ENCODE measurements at regions not wholly inside any gene's neighbourhood (a gene's known extent, or its start where the extent isn't known, plus 50 kb on each side); places are given as distances from the start of the nearest gene placed in this dataset.
A peak's percentile ranks its signal among the peaks of the same experiment; 100 is the strongest.

- no peak overlapping the region for H3K27ac Mint-ChIP-seq (ENCODE audit: unreplicated experiment)
- no peaks in the 10 kb centered on the region for H3K27me3 Mint-ChIP-seq (ENCODE audit: low read depth)
- peaks cover 5% of the 10 kb centered on the region for H3K36me3 Mint-ChIP-seq (ENCODE audit: low read depth)
- peak overlapping the region; percentile 20 for H3K4me3 Mint-ChIP-seq
- H3K4me1 Mint-ChIP-seq = peaks cover 23% of the 10 kb centered on the region
- no peak for TF ChIP-seq CTCF (conservative IDR thresholded peaks at IDR 0.05)
- H3K9me3 Mint-ChIP-seq = peaks cover 13% of the 10 kb centered on the region
- no peak for DNase-seq (ENCODE audit: low read depth, low spot score)
Observed at GRCh38 chr21:17989780-17990179, 170.6 kb upstream of the C21orf91 start.

DNA sequence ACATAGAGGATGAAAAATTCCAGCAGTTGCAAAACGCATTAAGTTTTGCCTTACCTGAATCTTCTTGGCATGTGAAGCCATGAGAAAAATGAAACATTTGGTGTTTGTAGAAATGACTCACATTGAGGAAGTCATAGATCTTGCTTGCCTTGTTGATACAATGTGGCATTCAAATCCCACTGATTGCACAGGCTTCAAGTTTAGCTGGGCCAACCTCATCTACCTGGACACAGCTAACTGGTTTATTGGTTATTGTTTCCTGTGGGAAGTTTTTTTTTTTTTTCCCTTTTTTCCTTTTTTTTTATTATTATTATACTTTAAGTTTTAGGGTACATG, 168.9 kb upstream of the C21orf91 start:
- no peak for TF ChIP-seq CTCF (conservative IDR thresholded peaks at IDR 0.05)
- Mint-ChIP-seq H3K27me3 (ENCODE audit: low read depth) (no peaks in the 10 kb centered on the region), H3K4me1 (peaks cover 23% of the 10 kb centered on the region), H3K4me3 (no peak overlapping the region), H3K27ac (ENCODE audit: unreplicated experiment) (no peak overlapping the region), H3K9me3 (peaks cover 10% of the 10 kb centered on the region), H3K36me3 (ENCODE audit: low read depth) (peaks cover 2% of the 10 kb centered on the region)
- DNase-seq (ENCODE audit: low read depth, low spot score) = no peak

DNA sequence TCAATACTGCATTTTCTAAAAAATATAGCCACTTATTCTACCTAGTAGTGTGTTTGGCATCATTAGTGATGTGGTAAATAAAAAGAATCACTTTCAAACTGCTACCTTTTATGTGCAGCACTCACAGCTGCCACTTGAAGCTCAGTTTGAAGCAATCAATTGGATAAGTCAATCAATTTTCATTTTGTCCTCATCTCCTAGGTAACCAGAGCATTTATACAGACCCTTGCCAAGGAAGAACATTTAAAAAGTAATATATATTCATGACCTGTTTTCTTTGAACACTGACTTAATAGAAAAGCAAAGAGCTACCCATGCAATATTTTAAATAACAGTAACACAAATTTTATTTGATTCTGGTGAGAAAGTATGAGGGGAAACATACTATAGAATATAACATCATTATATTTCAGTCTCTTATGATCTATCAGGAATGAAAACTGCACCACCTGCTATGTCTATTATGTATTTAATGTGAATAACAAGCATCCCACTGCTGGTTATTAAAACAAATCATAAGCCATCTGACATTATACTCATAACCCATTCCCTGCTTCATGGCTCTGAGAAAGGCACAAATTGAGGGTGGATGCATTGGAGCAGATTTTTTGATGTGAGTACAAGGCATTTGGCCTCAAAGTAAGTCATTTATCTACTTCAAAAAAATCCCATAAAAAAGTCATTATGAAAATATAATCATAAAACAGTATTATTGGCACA, 168.4 kb upstream of the C21orf91 start:
- Mint-ChIP-seq H3K36me3 (ENCODE audit: low read depth) (peaks cover 2% of the 10 kb centered on the region), H3K4me1 (peaks cover 23% of the 10 kb centered on the region), H3K27me3 (ENCODE audit: low read depth) (no peaks in the 10 kb centered on the region), H3K9me3 (peaks cover 10% of the 10 kb centered on the region), H3K4me3 (no peak overlapping the region), H3K27ac (ENCODE audit: unreplicated experiment) (no peak overlapping the region)
- TF ChIP-seq CTCF (conservative IDR thresholded peaks at IDR 0.05) = no peak
- no peak for DNase-seq (ENCODE audit: low read depth, low spot score)

- no peak for TF ChIP-seq CTCF (conservative IDR thresholded peaks at IDR 0.05)
- Mint-ChIP-seq H3K27ac (ENCODE audit: unreplicated experiment) (peak overlapping the region; percentile 47), H3K27me3 (ENCODE audit: low read depth) (no peaks in the 10 kb centered on the region), H3K36me3 (ENCODE audit: low read depth) (no peaks in the 10 kb centered on the region), H3K4me1 (peaks cover 10% of the 10 kb centered on the region), H3K9me3 (no peaks in the 10 kb centered on the region), H3K4me3 (no peak overlapping the region)
- DNase-seq (ENCODE audit: low read depth, low spot score) = no peak
Observed at GRCh38 chr21:17981060-17981740, 162.0 kb upstream of the C21orf91 start.

- Mint-ChIP-seq H3K36me3 (ENCODE audit: low read depth) (no peaks in the 10 kb centered on the region), H3K4me3 (no peak overlapping the region), H3K9me3 (no peaks in the 10 kb centered on the region), H3K27ac (ENCODE audit: unreplicated experiment) (no peak overlapping the region), H3K4me1 (peaks cover 10% of the 10 kb centered on the region), H3K27me3 (ENCODE audit: low read depth) (no peaks in the 10 kb centered on the region)
- DNase-seq (ENCODE audit: low read depth, low spot score) = no peak
- TF ChIP-seq CTCF (conservative IDR thresholded peaks at IDR 0.05) = no peak
Observed at GRCh38 chr21:17979763-17980162, 160.6 kb upstream of the C21orf91 start.

Data from neural crest cell (in vitro differentiated cells).